Keratinocyte (primary cell): ENCODE measurements at regions not wholly inside any gene's neighbourhood (a gene's known extent, or its start where the extent isn't known, plus 50 kb on each side); places are given as distances from the start of the nearest gene placed in this dataset.

Experiments
- EZH2 ChIP-seq: IDR thresholded peaks from one replicate; pipeline ENCODE4 v1.6.1; 2012; ENCODE audit warnings: inconsistent platforms, mild to moderate bottlenecking, low read length, moderate library complexity
- TF ChIP-seq, protein P1 (sequence below), 3 experiments: IDR thresholded peaks in 1 of 3; conservative IDR thresholded peaks in 1 of 3; optimal IDR thresholded peaks in 1 of 3; 2 replicates in 2 of 3; 3 replicates in 1 of 3; pipeline versions ENCODE3 to v1.5.1; 2011; ENCODE audit warnings: low read length in 3 of 3, mild to moderate bottlenecking in 3 of 3, moderate library complexity in 2 of 3, control low read depth in 1 of 3, inconsistent platforms in 1 of 3; ENCODE audit not compliant: insufficient read depth in 2 of 3; ENCODE audit errors: extremely low read depth in 1 of 3

DNA sequence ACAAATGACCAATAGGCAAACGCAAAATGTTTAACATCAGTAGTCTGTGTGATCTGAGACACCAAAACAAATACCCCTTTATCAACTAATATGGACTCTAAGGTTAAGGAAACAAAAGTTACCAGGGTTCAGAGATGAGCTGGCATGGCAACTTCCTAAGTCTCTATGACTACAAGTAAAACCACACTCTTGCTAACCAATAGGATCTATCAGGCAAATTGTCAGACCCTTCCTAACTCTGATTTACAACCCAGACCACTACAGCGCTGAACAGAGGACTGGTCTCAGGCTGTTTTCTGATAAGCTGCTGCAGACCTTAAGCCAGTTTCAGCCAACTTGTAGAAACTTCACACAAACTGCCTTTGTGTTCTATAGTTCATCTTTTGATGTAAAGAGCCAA, 608.0 kb downstream of the TLL1 start:
- TF ChIP-seq EZH2, result no peak
- TF ChIP-seq, protein P1, sequence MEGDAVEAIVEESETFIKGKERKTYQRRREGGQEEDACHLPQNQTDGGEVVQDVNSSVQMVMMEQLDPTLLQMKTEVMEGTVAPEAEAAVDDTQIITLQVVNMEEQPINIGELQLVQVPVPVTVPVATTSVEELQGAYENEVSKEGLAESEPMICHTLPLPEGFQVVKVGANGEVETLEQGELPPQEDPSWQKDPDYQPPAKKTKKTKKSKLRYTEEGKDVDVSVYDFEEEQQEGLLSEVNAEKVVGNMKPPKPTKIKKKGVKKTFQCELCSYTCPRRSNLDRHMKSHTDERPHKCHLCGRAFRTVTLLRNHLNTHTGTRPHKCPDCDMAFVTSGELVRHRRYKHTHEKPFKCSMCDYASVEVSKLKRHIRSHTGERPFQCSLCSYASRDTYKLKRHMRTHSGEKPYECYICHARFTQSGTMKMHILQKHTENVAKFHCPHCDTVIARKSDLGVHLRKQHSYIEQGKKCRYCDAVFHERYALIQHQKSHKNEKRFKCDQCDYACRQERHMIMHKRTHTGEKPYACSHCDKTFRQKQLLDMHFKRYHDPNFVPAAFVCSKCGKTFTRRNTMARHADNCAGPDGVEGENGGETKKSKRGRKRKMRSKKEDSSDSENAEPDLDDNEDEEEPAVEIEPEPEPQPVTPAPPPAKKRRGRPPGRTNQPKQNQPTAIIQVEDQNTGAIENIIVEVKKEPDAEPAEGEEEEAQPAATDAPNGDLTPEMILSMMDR (optimal IDR thresholded peaks at IDR 0.05 in 1 of 3, IDR thresholded peaks at IDR 0.05 in 1 of 3, conservative IDR thresholded peaks at IDR 0.05 in 1 of 3; ENCODE audit: extremely low read depth in 1 of 3, insufficient read depth in 2 of 3, low read length in 3 of 3), result no peak
